GM12891 (cell line): ENCODE measurements at regions not wholly inside any gene's neighbourhood (a gene's known extent, or its start where the extent isn't known, plus 50 kb on each side); places are given as distances from the start of the nearest gene placed in this dataset.

Experiments
- POLR2A ChIP-seq: IDR thresholded peaks from 2 replicates; pipeline ENCODE4 v1.6.1; 2011; ENCODE audit warnings: low read depth, low read length, control low read depth
- POLR2AphosphoS5 ChIP-seq: IDR thresholded peaks from 2 replicates; pipeline ENCODE4 v1.6.1; 2011; ENCODE audit warnings: low read depth, low read length, control low read depth
- TAF1 ChIP-seq: IDR thresholded peaks from 2 replicates; pipeline ENCODE4 v1.6.1; 2011; ENCODE audit warnings: low read depth, low read length, control low read depth

GRCh38 chr5:135186662-135187522, 152.9 kb upstream of the PITX1 start:
- TF ChIP-seq POLR2A = no peak
- no peak for TF ChIP-seq TAF1
- no peak for TF ChIP-seq POLR2AphosphoS5
